HCT116 (cell line): ENCODE measurements at regions not wholly inside any gene's neighbourhood (a gene's known extent, or its start where the extent isn't known, plus 50 kb on each side); places are given as distances from the start of the nearest gene placed in this dataset.

Experiments used
- ATF3 ChIP-seq: IDR thresholded peaks from 2 replicates; pipeline ENCODE4 v1.6.1; 2012
- CTCF ChIP-seq, 3 experiments: fragments of 200-600 bp in 1 of 3; sonication (generic) in 1 of 3; IDR thresholded peaks in 2 of 3; conservative IDR thresholded peaks in 1 of 3; 2 replicates each; pipeline ENCODE4 v1.5.1; 2012 to 2017; ENCODE audit warnings: low read depth in 2 of 3, low read length in 2 of 3, antibody characterized with exemption in 1 of 3, borderline replicate concordance in 1 of 3, control low read depth in 1 of 3, mild to moderate bottlenecking in 1 of 3, mixed read lengths in 1 of 3, mixed run types in 1 of 3, moderate library complexity in 1 of 3; ENCODE audit not compliant: insufficient read depth in 1 of 3
- EZH2 ChIP-seq: fragments of 200-600 bp; sonication (generic); IDR thresholded peaks from 2 replicates; pipeline ENCODE4 v1.6.1; 2017; ENCODE audit warnings: antibody characterized with exemption, mixed run types
- JUND ChIP-seq: IDR thresholded peaks from 2 replicates; pipeline ENCODE4 v1.6.1; 2012
- POLR2A ChIP-seq: IDR thresholded peaks from 2 replicates; pipeline ENCODE4 v1.7.0; 2011; ENCODE audit warnings: borderline replicate concordance; ENCODE audit not compliant: insufficient read depth, insufficient read length; ENCODE audit errors: extremely low read depth
- POLR2AphosphoS5 ChIP-seq: IDR thresholded peaks from 2 replicates; pipeline ENCODE4 v1.6.1; 2011; ENCODE audit warnings: mild to moderate bottlenecking, low read depth, low read length, moderate library complexity
- RAD21 ChIP-seq: IDR thresholded peaks from 2 replicates; pipeline ENCODE4 v1.6.1; 2012; ENCODE audit warnings: low read depth, mild to moderate bottlenecking
- SIN3A ChIP-seq: IDR thresholded peaks from 2 replicates; pipeline ENCODE4 v1.6.1; 2012; ENCODE audit warnings: low read depth
- SRF ChIP-seq: IDR thresholded peaks from 2 replicates; pipeline ENCODE4 v1.6.1; 2012; ENCODE audit warnings: low read depth
- TCF7L2 ChIP-seq: IDR thresholded peaks from 2 replicates; pipeline ENCODE4 v1.7.0; 2011; ENCODE audit warnings: borderline replicate concordance, inconsistent platforms; ENCODE audit not compliant: insufficient read depth, insufficient read length; ENCODE audit errors: extremely low read depth
- YY1 ChIP-seq: IDR thresholded peaks from 2 replicates; pipeline ENCODE4 v1.6.1; 2011; ENCODE audit warnings: low read length, low read depth, moderate library complexity, mild to moderate bottlenecking; ENCODE audit not compliant: insufficient replicate concordance; ENCODE audit errors: extremely low read depth
- TF ChIP-seq, protein P1 (sequence below): IDR thresholded peaks from 2 replicates; pipeline ENCODE4 v1.6.1; 2012
- TF ChIP-seq, protein P2 (sequence below): IDR thresholded peaks from 2 replicates; pipeline ENCODE4 v1.6.1; 2012; ENCODE audit warnings: low read depth

GRCh38 chr2:16192416-16193216 lies 252.3 kb downstream of the MYCN start:
- TF ChIP-seq ATF3 = no peak
- TF ChIP-seq EZH2 = no peak
- no peak for TF ChIP-seq CTCF (IDR thresholded peaks at IDR 0.05 in 2 of 3, conservative IDR thresholded peaks at IDR 0.05 in 1 of 3; ENCODE audit: borderline replicate concordance in 1 of 3, insufficient read depth in 1 of 3, low read depth in 2 of 3, low read length in 2 of 3)
- TF ChIP-seq, protein P1, sequence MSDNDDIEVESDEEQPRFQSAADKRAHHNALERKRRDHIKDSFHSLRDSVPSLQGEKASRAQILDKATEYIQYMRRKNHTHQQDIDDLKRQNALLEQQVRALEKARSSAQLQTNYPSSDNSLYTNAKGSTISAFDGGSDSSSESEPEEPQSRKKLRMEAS = no peak
- TF ChIP-seq SRF = no peak
- no peak for TF ChIP-seq POLR2AphosphoS5
- TF ChIP-seq, protein P2, sequence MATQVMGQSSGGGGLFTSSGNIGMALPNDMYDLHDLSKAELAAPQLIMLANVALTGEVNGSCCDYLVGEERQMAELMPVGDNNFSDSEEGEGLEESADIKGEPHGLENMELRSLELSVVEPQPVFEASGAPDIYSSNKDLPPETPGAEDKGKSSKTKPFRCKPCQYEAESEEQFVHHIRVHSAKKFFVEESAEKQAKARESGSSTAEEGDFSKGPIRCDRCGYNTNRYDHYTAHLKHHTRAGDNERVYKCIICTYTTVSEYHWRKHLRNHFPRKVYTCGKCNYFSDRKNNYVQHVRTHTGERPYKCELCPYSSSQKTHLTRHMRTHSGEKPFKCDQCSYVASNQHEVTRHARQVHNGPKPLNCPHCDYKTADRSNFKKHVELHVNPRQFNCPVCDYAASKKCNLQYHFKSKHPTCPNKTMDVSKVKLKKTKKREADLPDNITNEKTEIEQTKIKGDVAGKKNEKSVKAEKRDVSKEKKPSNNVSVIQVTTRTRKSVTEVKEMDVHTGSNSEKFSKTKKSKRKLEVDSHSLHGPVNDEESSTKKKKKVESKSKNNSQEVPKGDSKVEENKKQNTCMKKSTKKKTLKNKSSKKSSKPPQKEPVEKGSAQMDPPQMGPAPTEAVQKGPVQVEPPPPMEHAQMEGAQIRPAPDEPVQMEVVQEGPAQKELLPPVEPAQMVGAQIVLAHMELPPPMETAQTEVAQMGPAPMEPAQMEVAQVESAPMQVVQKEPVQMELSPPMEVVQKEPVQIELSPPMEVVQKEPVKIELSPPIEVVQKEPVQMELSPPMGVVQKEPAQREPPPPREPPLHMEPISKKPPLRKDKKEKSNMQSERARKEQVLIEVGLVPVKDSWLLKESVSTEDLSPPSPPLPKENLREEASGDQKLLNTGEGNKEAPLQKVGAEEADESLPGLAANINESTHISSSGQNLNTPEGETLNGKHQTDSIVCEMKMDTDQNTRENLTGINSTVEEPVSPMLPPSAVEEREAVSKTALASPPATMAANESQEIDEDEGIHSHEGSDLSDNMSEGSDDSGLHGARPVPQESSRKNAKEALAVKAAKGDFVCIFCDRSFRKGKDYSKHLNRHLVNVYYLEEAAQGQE = no peak
- no peak for TF ChIP-seq SIN3A
- TF ChIP-seq JUND = no peak
- TF ChIP-seq YY1 = no peak
- no peak for TF ChIP-seq POLR2A
- no peak for TF ChIP-seq RAD21
- TF ChIP-seq TCF7L2 = no peak
